GM21786 (cell line): ENCODE measurements at regions not wholly inside any gene's neighbourhood (a gene's known extent, or its start where the extent isn't known, plus 50 kb on each side); places are given as distances from the start of the nearest gene placed in this dataset.

Experiments
- ATAC-seq: cut with Tn5 transposase; IDR thresholded peaks from one replicate; pipeline ENCODE4 v1.9.1; 2021; ENCODE audit not compliant: unreplicated experiment

GRCh38 chr3:106643684-106644161 lies 733.5 kb upstream of the CCDC54 start:
- no peak for ATAC-seq

- no peak for ATAC-seq
Observed at GRCh38 chr3:106673926-106674569, 703.2 kb upstream of the CCDC54 start.

GRCh38 chr3:106675451-106675850 lies 701.8 kb upstream of the CCDC54 start:
- no peak for ATAC-seq

- ATAC-seq: no peak
Observed at GRCh38 chr3:106678657-106679390, 698.4 kb upstream of the CCDC54 start.

GRCh38 chr3:106683953-106684620 lies 693.2 kb upstream of the CCDC54 start:
- no peak for ATAC-seq

- ATAC-seq: no peak
Observed at GRCh38 chr3:106685745-106686144, 691.5 kb upstream of the CCDC54 start.

- ATAC-seq: no peak
Observed at GRCh38 chr3:106687905-106688304, 689.3 kb upstream of the CCDC54 start.

- ATAC-seq: no peak
Observed at GRCh38 chr3:106688464-106688863, 688.8 kb upstream of the CCDC54 start.

GRCh38 chr3:106691476-106691875 lies 685.8 kb upstream of the CCDC54 start:
- ATAC-seq: no peak

- no peak for ATAC-seq
Observed at GRCh38 chr3:106692624-106693023, 684.6 kb upstream of the CCDC54 start.

GRCh38 chr3:106699122-106699521 lies 678.1 kb upstream of the CCDC54 start:
- no peak for ATAC-seq

GRCh38 chr3:106700981-106701380 lies 676.3 kb upstream of the CCDC54 start:
- ATAC-seq: no peak

GRCh38 chr3:106703524-106703923 lies 673.7 kb upstream of the CCDC54 start:
- ATAC-seq: no peak

GRCh38 chr3:106707347-106707746 lies 669.9 kb upstream of the CCDC54 start:
- no peak for ATAC-seq

GRCh38 chr3:106710596-106710995 lies 666.6 kb upstream of the CCDC54 start:
- no peak for ATAC-seq

- ATAC-seq: no peak
Observed at GRCh38 chr3:106711650-106712049, 665.6 kb upstream of the CCDC54 start.

GRCh38 chr3:106714400-106714799 lies 662.8 kb upstream of the CCDC54 start:
- no peak for ATAC-seq

GRCh38 chr3:106715286-106715685 lies 662.0 kb upstream of the CCDC54 start:
- ATAC-seq: no peak

GRCh38 chr3:106717178-106717780 lies 660.0 kb upstream of the CCDC54 start:
- no peak for ATAC-seq

GRCh38 chr3:106719077-106719476 lies 658.2 kb upstream of the CCDC54 start:
- ATAC-seq: no peak

GRCh38 chr3:106719583-106719982 lies 657.7 kb upstream of the CCDC54 start:
- ATAC-seq: no peak

- no peak for ATAC-seq
Observed at GRCh38 chr3:106720510-106720909, 656.7 kb upstream of the CCDC54 start.
